ENCODE measurements at regions not wholly inside any gene's neighbourhood (a gene's known extent, or its start where the extent isn't known, plus 50 kb on each side); places are given as distances from the start of the nearest gene placed in this dataset.
"Not testable (repeated sequence)": the region's sequence is repeated elsewhere in the genome, so short reads cannot be mapped to it uniquely, and the experiment has no call there.

DNA sequence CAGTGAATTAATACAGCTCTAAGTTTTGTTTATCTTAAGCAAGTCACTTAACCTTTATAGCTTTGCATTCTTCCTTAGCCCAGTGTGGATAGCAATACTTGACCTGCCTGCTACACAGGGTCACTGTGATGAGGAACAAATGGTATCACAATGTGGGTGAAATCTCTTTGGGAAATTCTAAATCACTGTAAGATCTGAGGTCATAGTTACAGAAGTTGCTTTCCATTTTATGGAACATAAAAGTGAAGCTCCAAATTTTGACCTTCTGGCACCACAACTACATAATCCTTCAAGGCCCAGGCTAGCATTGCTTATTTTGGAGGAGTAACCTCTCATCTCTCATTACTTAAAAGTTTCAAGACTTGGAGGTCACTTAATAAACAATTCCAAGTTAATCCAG lies 227.7 kb downstream of the USP46 start:
- DNase-seq (ENCODE audit: low read depth), result no peak
- TF ChIP-seq, protein P1, sequence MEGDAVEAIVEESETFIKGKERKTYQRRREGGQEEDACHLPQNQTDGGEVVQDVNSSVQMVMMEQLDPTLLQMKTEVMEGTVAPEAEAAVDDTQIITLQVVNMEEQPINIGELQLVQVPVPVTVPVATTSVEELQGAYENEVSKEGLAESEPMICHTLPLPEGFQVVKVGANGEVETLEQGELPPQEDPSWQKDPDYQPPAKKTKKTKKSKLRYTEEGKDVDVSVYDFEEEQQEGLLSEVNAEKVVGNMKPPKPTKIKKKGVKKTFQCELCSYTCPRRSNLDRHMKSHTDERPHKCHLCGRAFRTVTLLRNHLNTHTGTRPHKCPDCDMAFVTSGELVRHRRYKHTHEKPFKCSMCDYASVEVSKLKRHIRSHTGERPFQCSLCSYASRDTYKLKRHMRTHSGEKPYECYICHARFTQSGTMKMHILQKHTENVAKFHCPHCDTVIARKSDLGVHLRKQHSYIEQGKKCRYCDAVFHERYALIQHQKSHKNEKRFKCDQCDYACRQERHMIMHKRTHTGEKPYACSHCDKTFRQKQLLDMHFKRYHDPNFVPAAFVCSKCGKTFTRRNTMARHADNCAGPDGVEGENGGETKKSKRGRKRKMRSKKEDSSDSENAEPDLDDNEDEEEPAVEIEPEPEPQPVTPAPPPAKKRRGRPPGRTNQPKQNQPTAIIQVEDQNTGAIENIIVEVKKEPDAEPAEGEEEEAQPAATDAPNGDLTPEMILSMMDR (IDR thresholded peaks at IDR 0.05; ENCODE audit: insufficient read depth, low read depth, low read length), result no peak
- H3K4me3 ChIP-seq (ENCODE audit: low read depth, low read length), result no peak overlapping the region

DNA sequence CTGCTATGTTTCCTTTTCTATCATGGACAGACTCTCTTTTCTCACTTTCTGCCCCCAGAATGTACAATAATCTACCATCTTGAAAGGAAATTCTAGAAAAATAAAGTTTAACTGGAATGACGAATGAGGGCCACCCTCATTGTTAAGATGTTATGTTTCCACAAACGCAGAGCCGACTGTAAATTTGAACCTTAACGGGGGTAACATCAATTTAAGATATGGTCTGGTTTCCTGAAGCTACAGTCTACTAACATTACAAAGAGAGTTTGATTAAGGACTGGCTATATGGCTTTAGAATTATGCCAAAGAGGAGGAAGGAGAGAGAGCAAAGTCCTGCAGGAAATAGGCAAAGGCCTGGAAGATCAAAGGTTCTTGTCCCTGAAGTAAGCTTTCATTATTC lies 227.2 kb downstream of the USP46 start:
- TF ChIP-seq, protein P1 (IDR thresholded peaks at IDR 0.05; ENCODE audit: insufficient read depth, low read depth, low read length), result no peak
- DNase-seq (ENCODE audit: low read depth), result no peak
- no peak overlapping the region for H3K4me3 ChIP-seq (ENCODE audit: low read depth, low read length)

DNA sequence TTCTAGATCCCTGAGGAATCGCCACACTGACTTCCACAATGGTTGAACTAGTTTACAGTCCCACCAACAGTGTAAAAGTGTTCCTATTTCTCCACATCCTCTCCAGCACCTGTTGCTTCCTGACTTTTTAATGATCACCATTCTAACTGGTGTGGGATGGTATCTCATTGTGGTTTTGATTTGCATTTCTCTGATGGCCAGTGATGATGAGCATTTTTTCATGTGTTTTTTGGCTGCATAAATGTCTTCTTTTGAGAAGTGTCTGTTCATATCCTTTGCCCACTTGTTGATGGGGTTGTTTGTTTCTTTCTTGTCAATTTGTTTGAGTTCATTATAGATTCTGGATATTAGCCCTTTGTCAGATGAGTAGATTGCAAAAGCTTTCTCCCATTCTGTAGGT lies 216.6 kb downstream of the USP46 start:
- not testable (repeated sequence) for H3K4me3 ChIP-seq (ENCODE audit: low read depth, low read length); DNase-seq (ENCODE audit: low read depth)

DNA sequence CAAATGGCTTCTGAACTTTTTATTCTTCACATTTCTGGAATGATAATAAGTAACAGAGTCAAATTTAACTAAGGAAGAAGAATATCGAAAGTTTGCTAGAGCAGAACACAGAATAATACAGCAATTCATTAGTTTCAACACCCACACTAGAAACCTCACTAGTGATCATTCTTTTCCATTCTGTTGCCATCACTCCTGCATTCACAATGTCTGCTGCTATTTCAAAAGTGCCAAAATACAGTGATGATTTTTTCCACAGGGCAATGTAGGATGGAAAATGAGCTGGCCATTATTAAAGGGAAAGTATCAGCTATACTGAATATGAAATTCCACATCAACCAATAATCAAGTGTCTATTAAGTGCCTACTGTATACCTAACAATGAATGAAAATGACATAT lies 186.7 kb downstream of the USP46 start:
- no peak for DNase-seq (ENCODE audit: low read depth)
- no peak overlapping the region for H3K4me3 ChIP-seq (ENCODE audit: low read depth, low read length)
- TF ChIP-seq, protein P1 (IDR thresholded peaks at IDR 0.05; ENCODE audit: insufficient read depth, low read depth, low read length), result no peak

DNA sequence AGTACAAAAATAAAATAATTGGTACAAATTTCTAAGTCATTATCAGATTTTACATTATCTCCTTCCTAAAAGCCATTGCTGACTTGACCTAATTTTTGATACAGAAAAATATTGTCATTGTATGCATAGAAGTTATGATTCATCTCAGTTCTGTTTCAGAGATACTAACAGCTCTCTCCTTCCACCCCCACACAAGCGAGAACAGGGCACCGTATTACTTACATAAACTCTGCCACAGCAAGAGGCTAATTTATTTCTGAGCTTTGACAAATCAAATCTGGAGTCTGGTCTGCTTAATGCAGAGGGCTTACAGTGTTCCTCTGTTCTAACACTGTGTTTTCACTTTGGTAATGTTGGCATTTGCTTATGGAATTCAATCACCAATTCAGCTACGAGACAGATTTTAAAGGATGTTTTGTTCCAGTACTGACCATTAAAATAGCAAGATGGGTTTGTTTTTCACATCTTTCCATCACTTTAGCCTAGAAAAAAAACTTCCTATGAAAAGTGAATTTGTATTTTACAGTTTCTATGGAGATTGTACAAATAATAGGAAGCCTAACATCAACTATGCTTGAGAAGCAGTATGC lies 181.8 kb downstream of the USP46 start:
- TF ChIP-seq, protein P1 (IDR thresholded peaks at IDR 0.05; ENCODE audit: insufficient read depth, low read depth, low read length), result no peak
- H3K4me3 ChIP-seq (ENCODE audit: low read depth, low read length), result no peak overlapping the region
- DNase-seq (ENCODE audit: low read depth), result no peak

DNA sequence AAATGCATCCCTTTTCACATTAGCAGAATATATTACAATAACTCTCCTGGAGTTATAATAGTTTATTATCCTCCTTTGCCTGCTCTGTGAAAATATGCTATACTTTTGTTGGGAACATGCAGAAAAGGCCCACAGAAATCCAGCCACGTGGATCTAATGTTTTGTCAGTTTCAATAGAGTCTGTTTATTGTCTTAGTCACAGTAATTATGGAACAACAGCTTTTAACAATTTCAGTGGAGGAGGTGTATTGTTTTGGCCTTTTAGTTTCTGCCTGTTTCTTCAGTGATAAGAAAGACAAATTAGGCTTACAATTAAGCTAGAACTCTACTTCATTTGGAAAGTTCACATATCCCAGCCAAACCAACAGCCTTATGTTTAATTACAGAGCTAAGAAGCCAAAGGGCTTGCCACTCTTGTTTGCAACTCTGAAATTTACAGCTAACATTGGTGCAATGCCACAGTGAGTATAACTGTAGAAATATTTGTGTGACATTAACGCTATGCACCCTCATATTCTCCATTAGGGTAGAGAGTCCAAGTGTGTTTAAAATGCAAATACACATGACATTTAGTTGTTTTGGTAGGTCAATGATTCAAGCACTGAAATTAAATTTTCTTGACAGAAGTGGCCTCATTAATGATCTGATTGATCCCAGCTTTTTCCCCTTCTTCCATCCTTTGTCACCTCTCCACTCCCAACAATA lies 175.8 kb downstream of the USP46 start:
- H3K4me3 ChIP-seq (ENCODE audit: low read depth, low read length), result no peak overlapping the region
- no peak for DNase-seq (ENCODE audit: low read depth)
- TF ChIP-seq, protein P1 (IDR thresholded peaks at IDR 0.05; ENCODE audit: insufficient read depth, low read depth, low read length), result no peak

DNA sequence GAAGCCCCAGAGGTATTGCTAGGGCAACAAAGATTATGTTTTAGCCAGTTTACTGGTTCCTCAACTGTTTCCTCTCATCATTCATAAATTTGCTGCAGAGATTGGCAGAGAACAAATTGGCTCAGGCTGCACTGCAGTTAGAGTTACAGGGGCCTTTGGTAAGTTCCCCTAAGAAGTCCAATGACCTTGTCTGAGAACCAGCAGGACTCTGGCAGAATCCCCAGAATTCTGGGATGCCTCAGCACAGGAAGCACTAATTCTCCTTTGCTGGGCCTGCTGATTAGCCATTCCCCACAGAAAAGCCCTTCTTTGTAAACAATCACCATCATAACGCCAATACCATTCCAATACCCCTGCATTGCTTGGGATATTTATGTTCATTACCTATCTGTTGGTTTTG lies 151.3 kb downstream of the USP46 start:
- H3K4me3 ChIP-seq (ENCODE audit: low read depth, low read length), result no peak overlapping the region
- TF ChIP-seq, protein P1 (IDR thresholded peaks at IDR 0.05; ENCODE audit: insufficient read depth, low read depth, low read length), result no peak
- no peak for DNase-seq (ENCODE audit: low read depth)

All from fibroblast of villous mesenchyme (primary cell).